ENCODE measurements at regions not wholly inside any gene's neighbourhood (a gene's known extent, or its start where the extent isn't known, plus 50 kb on each side); places are given as distances from the start of the nearest gene placed in this dataset.

GRCh38 chr19:28885965-28886364 is 327.0 kb downstream of the UQCRFS1 start:
- Histone ChIP-seq H2AFZ (ENCODE audit: low read length) (no peak overlapping the region), H3K27me3 (ENCODE audit: control insufficient read depth in 3 of 3, insufficient read depth in 3 of 3, low read depth in 1 of 3, low read length in 3 of 3) (peaks cover 0 to 14% (median 0%) of the 10 kb centered on the region in 3 experiments), H4K91ac (ENCODE audit: low read depth, low read length, poor library complexity) (no peak overlapping the region), H3K27ac (replicated peaks; ENCODE audit: low read length) (no peak overlapping the region), H3K14ac (ENCODE audit: low read length) (no peak overlapping the region), H3K4me3 (ENCODE audit: low read length in 2 of 2) (no peak overlapping the region), H3K36me3 (replicated peaks in 1 of 2; ENCODE audit: control insufficient read depth in 2 of 2, insufficient read depth in 2 of 2, low read length in 2 of 2) (no peaks in the 10 kb centered on the region), H3K23ac (ENCODE audit: low read depth, low read length, poor library complexity) (no peak overlapping the region), H2AK5ac (ENCODE audit: low read depth, low read length) (no peak overlapping the region), H2BK120ac (ENCODE audit: low read depth, low read length) (no peak overlapping the region), H2BK15ac (ENCODE audit: low read length) (no peak overlapping the region), H3K18ac (ENCODE audit: low read length) (no peak overlapping the region), H2BK12ac (ENCODE audit: low read length) (no peak overlapping the region), H3K79me1 (ENCODE audit: low read depth, low read length) (no peaks in the 10 kb centered on the region), H4K8ac (ENCODE audit: low read depth, low read length) (no peak overlapping the region), H3K9ac (ENCODE audit: low read depth, low read length, poor library complexity) (no peak overlapping the region), H3K4me2 (ENCODE audit: insufficient read depth, low read length, poor library complexity, severe bottlenecking) (no peak overlapping the region), H3K4me1 (ENCODE audit: control insufficient read depth in 2 of 2, insufficient read depth in 1 of 2, low read depth in 1 of 2, low read length in 2 of 2) (peaks cover 0 to 9% of the 10 kb centered on the region in 2 donors), H2BK5ac (ENCODE audit: low read length) (no peak overlapping the region), H3K4ac (ENCODE audit: low read length) (no peak overlapping the region), H3K9me3 (replicated peaks in 1 of 2; ENCODE audit: control insufficient read depth in 2 of 2, insufficient read depth in 1 of 2, low read depth in 1 of 2, low read length in 2 of 2) (no peaks in the 10 kb centered on the region)
- no peak for DNase-seq (ENCODE audit: low spot score)
- no CpG with 5 or more reads among the region's 4 CpGs for WGBS, 2 donors (ENCODE audit: extremely low coverage in 2 of 2, insufficient read length in 2 of 2, insufficient replicate concordance in 1 of 2)

DNA sequence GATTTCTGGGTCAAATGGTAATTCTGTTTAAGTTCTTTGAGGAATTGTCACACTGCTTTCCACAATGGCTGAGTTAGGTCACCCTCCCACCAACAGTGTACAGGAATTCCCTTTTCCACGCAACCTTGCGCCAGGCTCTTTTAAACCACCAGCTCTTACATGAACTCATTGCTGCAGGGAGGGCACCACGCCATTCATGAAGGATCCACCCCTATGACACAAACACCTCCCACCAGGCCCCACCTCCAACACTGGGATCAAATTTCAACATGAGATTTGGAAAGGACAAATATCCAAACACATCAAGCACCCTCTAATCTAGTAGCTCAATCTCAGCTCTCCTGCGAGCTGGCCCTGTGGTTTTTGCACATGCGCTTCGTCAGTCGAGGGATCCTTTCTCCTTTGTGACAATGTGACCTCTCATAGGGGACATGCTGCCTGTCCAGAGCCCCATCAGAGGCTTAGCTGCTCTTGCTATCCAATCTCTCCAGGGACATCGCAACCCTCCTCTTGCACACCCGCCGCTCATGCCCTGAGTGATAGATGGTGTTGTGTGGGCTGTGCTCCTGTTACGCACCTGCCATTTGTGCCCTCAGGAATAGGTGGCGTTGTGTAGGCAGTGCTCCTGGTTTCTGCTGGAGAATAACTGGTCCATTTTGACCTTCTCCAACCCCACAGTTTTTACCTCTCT is 328.0 kb downstream of the UQCRFS1 start:
- Histone ChIP-seq H3K27ac (replicated peaks; ENCODE audit: low read length) (no peak overlapping the region), H3K18ac (ENCODE audit: low read length) (peak overlapping the region; percentile 21), H2BK15ac (ENCODE audit: low read length) (no peak overlapping the region), H3K79me1 (ENCODE audit: low read depth, low read length) (no peaks in the 10 kb centered on the region), H2BK120ac (ENCODE audit: low read depth, low read length) (no peak overlapping the region), H3K36me3 (replicated peaks in 1 of 2; ENCODE audit: control insufficient read depth in 2 of 2, insufficient read depth in 2 of 2, low read length in 2 of 2) (no peaks in the 10 kb centered on the region), H3K4ac (ENCODE audit: low read length) (no peak overlapping the region), H3K23ac (ENCODE audit: low read depth, low read length, poor library complexity) (no peak overlapping the region), H3K4me2 (ENCODE audit: insufficient read depth, low read length, poor library complexity, severe bottlenecking) (no peak overlapping the region), H4K91ac (ENCODE audit: low read depth, low read length, poor library complexity) (no peak overlapping the region), H3K9me3 (replicated peaks in 1 of 2; ENCODE audit: control insufficient read depth in 2 of 2, insufficient read depth in 1 of 2, low read depth in 1 of 2, low read length in 2 of 2) (no peaks in the 10 kb centered on the region), H3K27me3 (ENCODE audit: control insufficient read depth in 3 of 3, insufficient read depth in 3 of 3, low read depth in 1 of 3, low read length in 3 of 3) (peaks cover 0 to 14% (median 0%) of the 10 kb centered on the region in 3 experiments), H3K9ac (ENCODE audit: low read depth, low read length, poor library complexity) (no peak overlapping the region), H4K8ac (ENCODE audit: low read depth, low read length) (no peak overlapping the region), H2BK12ac (ENCODE audit: low read length) (no peak overlapping the region), H3K14ac (ENCODE audit: low read length) (no peak overlapping the region), H2BK5ac (ENCODE audit: low read length) (no peak overlapping the region), H3K4me1 (ENCODE audit: control insufficient read depth in 2 of 2, insufficient read depth in 1 of 2, low read depth in 1 of 2, low read length in 2 of 2) (peaks cover 0 to 9% of the 10 kb centered on the region in 2 donors), H2AK5ac (ENCODE audit: low read depth, low read length) (no peak overlapping the region), H3K4me3 (ENCODE audit: low read length in 2 of 2) (no peak overlapping the region), H2AFZ (ENCODE audit: low read length) (no peak overlapping the region)
- no peak for DNase-seq (ENCODE audit: low spot score)
- WGBS, 2 donors (ENCODE audit: extremely low coverage in 2 of 2, insufficient read length in 2 of 2, insufficient replicate concordance in 1 of 2): no CpG with 5 or more reads among the region's 12 CpGs

- Histone ChIP-seq H4K91ac (ENCODE audit: low read depth, low read length, poor library complexity) (no peak overlapping the region), H3K4me3 (ENCODE audit: low read length in 2 of 2) (no peak overlapping the region), H3K4me1 (ENCODE audit: control insufficient read depth in 2 of 2, insufficient read depth in 1 of 2, low read depth in 1 of 2, low read length in 2 of 2) (peaks cover 0 to 6% of the 10 kb centered on the region in 2 donors), H3K23ac (ENCODE audit: low read depth, low read length, poor library complexity) (no peak overlapping the region), H3K9ac (ENCODE audit: low read depth, low read length, poor library complexity) (peak overlapping the region; percentile 39), H2AFZ (ENCODE audit: low read length) (peak overlapping the region; percentile 17), H4K8ac (ENCODE audit: low read depth, low read length) (no peak overlapping the region), H2BK15ac (ENCODE audit: low read length) (no peak overlapping the region), H2BK5ac (ENCODE audit: low read length) (no peak overlapping the region), H3K27ac (replicated peaks; ENCODE audit: low read length) (no peak overlapping the region), H2BK12ac (ENCODE audit: low read length) (no peak overlapping the region), H3K27me3 (ENCODE audit: control insufficient read depth in 3 of 3, insufficient read depth in 3 of 3, low read depth in 1 of 3, low read length in 3 of 3) (peaks cover 0 to 12% (median 0%) of the 10 kb centered on the region in 3 experiments), H3K36me3 (replicated peaks in 1 of 2; ENCODE audit: control insufficient read depth in 2 of 2, insufficient read depth in 2 of 2, low read length in 2 of 2) (no peaks in the 10 kb centered on the region), H3K18ac (ENCODE audit: low read length) (no peak overlapping the region), H3K14ac (ENCODE audit: low read length) (no peak overlapping the region), H3K4me2 (ENCODE audit: insufficient read depth, low read length, poor library complexity, severe bottlenecking) (no peak overlapping the region), H3K79me1 (ENCODE audit: low read depth, low read length) (no peaks in the 10 kb centered on the region), H2BK120ac (ENCODE audit: low read depth, low read length) (no peak overlapping the region), H2AK5ac (ENCODE audit: low read depth, low read length) (no peak overlapping the region), H3K9me3 (replicated peaks in 1 of 2; ENCODE audit: control insufficient read depth in 2 of 2, insufficient read depth in 1 of 2, low read depth in 1 of 2, low read length in 2 of 2) (no peaks in the 10 kb centered on the region), H3K4ac (ENCODE audit: low read length) (no peak overlapping the region)
- WGBS, 2 donors (ENCODE audit: extremely low coverage in 2 of 2, insufficient read length in 2 of 2, insufficient replicate concordance in 1 of 2): no CpG with 5 or more reads among the region's 9 CpGs
- DNase-seq (ENCODE audit: low spot score): no peak
Measured at GRCh38 chr19:28883241-28883693, 329.7 kb downstream of the UQCRFS1 start.

- Histone ChIP-seq H3K14ac (ENCODE audit: low read length) (no peak overlapping the region), H3K9ac (ENCODE audit: low read depth, low read length, poor library complexity) (no peak overlapping the region), H2AFZ (ENCODE audit: low read length) (no peak overlapping the region), H3K23ac (ENCODE audit: low read depth, low read length, poor library complexity) (no peak overlapping the region), H3K4ac (ENCODE audit: low read length) (no peak overlapping the region), H2BK5ac (ENCODE audit: low read length) (no peak overlapping the region), H3K79me1 (ENCODE audit: low read depth, low read length) (no peaks in the 10 kb centered on the region), H2BK12ac (ENCODE audit: low read length) (no peak overlapping the region), H2BK120ac (ENCODE audit: low read depth, low read length) (no peak overlapping the region), H2BK15ac (ENCODE audit: low read length) (no peak overlapping the region), H3K9me3 (replicated peaks in 1 of 2; ENCODE audit: control insufficient read depth in 2 of 2, insufficient read depth in 1 of 2, low read depth in 1 of 2, low read length in 2 of 2) (no peaks in the 10 kb centered on the region), H3K27me3 (ENCODE audit: control insufficient read depth in 3 of 3, insufficient read depth in 3 of 3, low read depth in 1 of 3, low read length in 3 of 3) (peaks cover 0 to 10% (median 0%) of the 10 kb centered on the region in 3 experiments), H3K4me1 (ENCODE audit: control insufficient read depth in 2 of 2, insufficient read depth in 1 of 2, low read depth in 1 of 2, low read length in 2 of 2) (peaks cover 0 to 9% of the 10 kb centered on the region in 2 donors), H3K27ac (replicated peaks; ENCODE audit: low read length) (no peak overlapping the region), H2AK5ac (ENCODE audit: low read depth, low read length) (peak overlapping the region; percentile 21), H3K18ac (ENCODE audit: low read length) (peak overlapping the region; percentile 44), H3K36me3 (replicated peaks in 1 of 2; ENCODE audit: control insufficient read depth in 2 of 2, insufficient read depth in 2 of 2, low read length in 2 of 2) (no peaks in the 10 kb centered on the region), H3K4me3 (ENCODE audit: low read length in 2 of 2) (no peak overlapping the region), H4K91ac (ENCODE audit: low read depth, low read length, poor library complexity) (no peak overlapping the region), H3K4me2 (ENCODE audit: insufficient read depth, low read length, poor library complexity, severe bottlenecking) (no peak overlapping the region), H4K8ac (ENCODE audit: low read depth, low read length) (no peak overlapping the region)
- no peak for DNase-seq (ENCODE audit: low spot score)
- no CpG with 5 or more reads among the region's 6 CpGs for WGBS, 2 donors (ENCODE audit: extremely low coverage in 2 of 2, insufficient read length in 2 of 2, insufficient replicate concordance in 1 of 2)
Measured at GRCh38 chr19:28882818-28883217, 330.1 kb downstream of the UQCRFS1 start.

All from neuronal stem cell (in vitro differentiated cells).